ENCODE measurements at regions not wholly inside any gene's neighbourhood (a gene's known extent, or its start where the extent isn't known, plus 50 kb on each side); places are given as distances from the start of the nearest gene placed in this dataset.

DNA sequence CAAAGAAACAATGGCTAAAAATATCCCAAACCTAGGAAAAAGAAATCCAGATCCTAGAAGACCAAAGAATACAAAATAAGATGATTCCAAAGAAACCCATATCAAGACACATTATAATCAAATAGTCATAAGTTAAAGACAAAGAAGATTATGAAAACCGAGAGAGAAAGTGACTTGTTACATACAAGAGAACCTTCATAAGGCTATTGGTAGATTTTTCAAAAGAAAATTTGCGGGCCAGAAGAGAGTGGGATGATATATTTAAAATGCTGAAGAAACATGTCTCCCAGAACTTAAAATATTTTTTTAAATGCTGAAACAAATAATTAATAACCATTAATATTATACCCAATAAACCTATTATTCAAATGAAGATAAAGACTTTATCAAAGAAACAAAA, 687.3 kb downstream of the TLE4 start:
- no peak for DNase-seq

DNA sequence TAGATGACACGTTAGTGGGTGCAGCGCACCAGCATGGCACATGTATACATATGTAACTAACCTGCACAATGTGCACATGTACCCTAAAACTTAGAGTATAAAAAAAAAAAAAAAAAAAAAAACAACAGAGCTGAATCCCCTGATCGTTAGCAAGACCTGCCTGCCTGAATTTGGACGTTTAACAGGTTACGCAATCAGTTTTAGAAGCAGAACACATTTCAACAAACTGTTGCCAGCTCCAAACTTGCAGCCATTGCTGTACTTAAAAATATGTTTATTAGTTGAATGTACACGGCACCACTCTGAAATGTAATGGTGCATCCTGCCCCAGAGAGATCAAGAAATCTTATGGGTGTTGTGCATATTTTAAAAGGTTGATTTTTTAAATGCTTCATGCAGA, 680.0 kb downstream of the TLE4 start:
- no peak for DNase-seq

DNA sequence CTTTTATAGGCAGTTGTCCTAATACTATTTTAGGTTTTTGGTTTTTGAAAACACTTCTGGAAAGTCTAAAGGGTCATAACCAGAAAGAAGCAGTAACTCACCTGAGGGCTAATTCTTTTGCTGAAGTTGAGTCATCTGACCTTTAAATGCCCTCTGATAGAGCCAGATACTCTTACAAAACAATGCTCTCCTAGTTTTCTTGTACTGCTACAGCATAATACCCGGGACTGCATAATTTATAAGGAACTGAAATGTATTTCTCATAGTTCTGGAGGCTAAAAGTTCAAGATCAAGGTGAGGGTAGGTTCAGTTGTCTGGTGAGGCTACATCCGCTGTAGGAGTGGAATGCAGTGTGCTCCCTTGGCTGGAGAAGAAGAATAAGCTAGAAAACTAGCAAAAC, 670.3 kb downstream of the TLE4 start:
- DNase-seq, result no peak

DNA sequence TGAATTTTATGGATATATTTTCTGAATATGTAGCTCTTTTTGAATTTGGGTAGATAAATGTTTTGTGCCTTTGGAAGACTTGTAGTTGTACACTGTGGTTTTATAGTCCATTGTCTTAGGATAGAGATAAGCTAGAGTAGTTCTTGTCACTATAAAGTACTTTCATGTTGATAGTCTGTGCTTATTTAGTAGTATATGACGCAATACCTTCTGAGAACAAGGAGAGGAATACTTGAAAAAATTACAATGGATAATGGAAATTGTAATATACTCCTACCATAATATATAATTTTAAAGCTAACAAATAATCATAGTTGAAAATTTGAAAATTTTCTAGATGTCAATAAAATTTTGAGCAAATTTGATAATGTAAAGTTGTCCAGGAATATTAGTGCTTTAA, 664.0 kb downstream of the TLE4 start:
- no peak for DNase-seq

DNA sequence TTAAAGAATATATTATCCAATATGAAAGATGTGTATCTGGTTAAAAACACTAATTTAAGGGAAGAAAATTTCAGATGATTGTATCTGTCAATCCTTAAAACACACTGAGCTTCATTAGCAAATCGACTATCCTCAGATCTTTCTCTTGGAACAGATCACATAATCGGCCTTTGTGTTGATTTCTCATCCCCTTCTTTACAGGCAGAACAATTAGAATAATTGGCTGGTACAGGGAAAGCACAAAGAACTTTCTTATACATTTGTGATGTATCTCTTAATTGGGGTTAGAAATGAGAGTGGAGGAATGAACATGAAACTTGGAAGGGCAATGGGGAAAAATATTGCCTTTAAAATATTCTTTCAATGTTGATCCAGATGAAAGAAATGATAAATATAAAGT, 662.1 kb downstream of the TLE4 start:
- DNase-seq, result no peak

DNA sequence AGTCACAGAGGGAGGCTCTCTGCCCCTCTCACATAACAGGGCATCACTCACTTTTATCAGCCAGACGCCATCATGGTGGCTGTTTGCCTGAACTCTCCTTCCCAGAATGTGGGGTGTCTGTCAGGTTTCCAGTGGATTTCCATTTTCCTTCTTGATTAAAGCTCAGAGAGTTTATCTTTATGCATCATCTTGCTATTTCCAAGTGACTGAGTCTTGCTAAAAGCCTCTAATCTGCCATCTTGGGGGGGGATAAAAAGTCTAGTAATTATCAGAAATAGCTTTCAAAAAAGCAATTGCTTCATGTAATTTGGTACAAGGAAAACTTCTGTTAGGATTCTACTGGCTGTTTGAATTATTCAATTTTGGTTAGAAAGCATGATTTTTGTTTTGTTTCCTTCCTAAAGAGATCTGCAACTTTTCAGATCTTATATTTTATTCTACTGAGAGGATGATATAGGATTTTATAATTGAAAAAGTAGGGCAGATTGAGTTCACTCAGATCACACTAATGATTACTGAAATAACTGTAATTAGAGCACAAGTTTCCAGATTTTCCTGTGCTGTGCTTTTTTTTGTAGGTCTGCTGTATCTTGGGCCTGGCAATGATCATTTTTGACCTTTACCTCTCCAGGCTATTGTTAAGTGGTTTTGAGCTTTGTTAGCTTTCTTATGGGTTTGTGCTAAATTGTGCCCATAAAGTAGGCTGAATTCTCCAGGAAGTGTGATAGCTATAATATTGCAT, 661.5 kb downstream of the TLE4 start:
- no peak for DNase-seq

DNA sequence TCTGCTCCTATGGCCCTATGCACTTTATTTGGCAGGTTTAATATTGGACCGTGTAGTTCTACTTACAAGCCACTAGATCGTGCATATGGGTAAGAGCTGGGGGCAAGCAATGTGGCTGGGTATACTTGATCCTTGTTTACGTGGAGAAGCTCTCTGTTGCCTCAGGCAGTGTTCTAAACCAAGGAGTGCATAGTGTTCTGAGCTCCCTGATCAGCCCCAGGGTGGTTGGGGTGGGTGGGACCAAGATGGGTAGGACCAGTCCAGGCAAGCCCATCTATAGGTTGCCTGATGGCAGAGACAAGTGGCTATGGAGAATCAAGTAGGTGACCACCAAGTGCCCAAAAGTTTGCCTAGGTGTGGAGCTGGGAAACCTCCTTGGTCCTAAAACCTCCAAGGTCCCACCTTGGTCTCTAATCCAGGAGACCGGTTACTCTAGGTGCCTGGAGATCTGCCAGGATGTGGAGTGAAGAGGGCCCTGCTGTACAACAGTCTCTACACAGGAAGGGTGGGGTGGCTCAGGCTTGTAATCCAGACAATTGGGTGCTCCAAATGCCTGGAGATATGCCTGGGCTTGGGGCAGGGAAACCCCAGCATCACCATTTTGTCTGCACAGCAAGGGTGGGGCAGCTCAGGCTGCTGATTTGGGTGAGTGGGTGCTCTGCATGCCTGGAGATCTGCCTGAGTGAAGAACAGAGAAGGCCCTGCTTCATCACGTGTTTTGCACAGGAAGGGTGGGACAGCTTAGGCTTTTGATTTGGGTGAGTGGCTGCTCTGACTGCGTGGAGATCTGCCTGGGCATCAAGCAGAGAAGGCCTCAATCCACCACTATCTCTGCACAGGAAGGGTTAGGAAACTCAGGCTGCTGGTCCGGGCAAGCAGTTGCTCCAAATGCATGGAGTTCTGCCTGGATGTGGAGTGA, 659.8 kb downstream of the TLE4 start:
- no peak for DNase-seq

DNA sequence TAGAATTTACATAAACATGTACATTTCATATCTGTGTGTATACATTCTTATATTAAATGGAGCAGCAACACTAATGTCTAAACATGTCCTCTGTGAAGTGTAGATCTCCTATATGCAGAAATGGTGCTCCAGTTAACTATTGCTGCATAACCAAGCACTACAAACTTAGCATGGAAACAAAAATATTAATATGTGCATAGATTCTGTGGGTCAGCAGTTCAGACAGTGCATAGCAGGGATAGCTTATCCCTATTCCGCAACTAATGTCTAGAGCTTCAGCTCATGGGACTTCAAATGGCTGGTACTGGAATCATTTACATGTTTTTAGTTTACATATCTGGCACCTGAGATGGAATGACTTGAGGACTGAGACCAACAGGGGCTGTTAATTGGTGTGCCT, 652.1 kb downstream of the TLE4 start:
- DNase-seq, result no peak

DNA sequence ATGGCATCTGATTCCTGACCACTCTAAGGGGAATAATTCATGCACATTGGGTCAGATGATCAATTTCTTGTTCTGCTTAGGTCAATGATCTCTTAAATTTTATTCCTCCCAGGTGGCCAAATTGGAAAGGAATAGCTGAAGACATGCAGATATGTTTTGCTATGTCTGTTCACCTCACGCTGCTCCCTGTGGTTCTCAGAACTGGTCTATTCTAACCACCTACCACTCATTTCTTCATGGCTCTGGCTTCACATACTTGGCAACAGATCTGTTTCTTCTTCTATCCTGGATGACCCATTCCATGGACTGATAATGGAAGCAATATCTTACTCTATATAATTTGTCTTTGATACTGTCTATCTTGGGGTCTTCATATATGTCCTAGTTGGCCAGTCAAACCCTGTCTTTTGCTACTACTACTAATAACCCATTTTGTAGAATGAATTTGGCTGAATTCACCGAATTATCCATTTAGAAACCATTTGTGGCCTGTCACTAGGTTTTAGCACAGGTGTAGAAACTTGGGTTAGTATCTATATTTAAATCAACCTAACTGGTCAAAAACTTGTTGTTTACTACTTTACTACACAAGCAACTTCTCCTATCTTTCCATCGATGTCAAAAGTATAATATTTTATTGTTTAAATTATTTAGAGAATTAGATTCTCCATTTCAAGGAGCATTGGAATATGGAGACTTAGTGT, 650.9 kb downstream of the TLE4 start:
- no peak for DNase-seq

DNA sequence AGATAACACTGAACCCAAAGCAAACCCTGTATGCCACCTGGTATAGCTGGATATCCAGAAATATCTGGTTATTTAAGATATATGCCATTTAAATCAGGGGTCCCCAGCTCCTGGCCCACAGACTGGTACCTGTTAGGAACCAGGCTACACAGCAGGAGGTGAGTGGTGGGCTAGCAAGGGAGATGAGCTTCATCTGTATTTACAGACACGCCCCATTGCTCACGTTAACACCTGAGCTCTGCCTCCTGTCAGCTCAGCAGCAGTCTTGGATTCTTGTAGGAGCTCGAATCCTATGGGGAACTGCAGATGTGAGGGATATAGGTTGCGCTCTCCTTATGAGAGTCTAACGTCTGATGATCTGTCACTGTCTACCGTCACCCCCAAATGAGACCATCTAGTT, 646.6 kb downstream of the TLE4 start:
- DNase-seq, result no peak

DNA sequence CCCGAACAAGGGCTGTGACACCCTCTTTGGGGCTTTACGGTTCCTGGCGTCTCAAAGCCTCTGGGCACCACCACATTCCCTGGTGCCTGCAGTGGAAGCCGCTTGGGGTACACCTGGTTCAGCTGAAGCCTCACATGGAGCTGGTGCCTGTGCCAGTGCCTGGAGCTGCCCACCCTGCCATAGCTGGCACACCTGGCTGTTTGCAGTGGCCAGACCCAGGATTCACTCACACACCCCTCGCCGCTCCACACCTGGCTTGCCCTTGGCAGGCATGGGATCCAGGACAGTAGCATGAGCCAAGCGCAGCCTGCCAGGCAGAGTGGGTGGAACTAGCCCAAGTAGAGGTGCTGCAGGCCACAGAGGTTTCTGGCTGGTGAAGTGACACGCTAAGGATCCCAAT, 641.8 kb downstream of the TLE4 start:
- DNase-seq, result no peak

DNA sequence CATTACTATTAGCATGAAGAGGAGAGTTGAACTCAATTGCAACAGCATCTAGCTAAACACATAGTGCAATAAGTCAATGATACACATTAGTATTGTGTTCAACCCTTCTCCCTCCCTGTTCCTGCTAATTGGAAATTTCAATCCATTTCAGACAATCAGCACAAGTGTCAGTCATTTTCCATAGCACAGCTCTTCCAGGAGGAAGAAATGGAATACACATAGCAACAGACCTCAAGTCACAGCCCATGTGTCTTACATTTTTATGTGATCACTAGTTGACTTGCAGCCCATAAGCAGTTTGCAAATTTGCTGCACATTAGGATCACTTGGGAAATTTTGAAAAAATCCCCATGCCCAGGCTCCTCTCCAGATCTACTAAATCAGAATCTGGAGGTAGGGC, 636.9 kb downstream of the TLE4 start:
- DNase-seq, result no peak

DNA sequence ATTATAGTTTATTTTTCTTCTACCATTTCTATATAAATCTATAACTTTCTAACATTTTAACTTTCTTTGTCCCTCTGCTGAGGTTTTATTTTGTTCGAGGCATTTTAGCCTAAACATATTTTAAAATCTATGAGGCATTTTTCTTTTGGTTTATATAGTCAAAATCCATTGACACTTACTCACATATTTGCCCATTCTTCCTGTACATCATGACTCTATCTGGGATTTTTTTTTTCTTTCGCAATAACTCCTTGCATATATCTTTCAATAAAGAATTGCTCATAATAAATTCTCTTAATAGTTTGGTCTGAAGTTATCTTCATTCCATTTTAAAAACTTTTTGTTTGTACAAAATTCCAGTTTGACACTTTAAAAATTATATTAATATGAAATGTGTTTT, 632.3 kb downstream of the TLE4 start:
- DNase-seq, result no peak

DNA sequence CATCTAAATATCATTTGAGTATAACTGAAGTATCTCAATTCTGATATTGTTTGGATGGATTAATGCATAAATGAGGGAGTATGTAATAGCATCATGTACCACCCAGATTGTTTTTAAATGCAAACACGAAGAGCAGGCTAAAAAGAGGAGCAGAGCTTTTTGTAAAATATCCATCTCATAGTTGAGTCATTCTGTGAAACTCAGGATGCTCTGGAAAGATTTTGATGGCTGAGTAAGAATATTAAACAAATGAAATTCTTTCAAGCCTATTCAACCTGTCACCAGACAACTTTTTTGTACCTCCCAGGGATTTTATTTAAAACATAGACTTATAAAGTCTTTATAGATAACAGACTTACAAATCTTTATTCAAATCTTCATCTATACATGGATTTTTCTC, 625.9 kb downstream of the TLE4 start:
- no peak for DNase-seq

DNA sequence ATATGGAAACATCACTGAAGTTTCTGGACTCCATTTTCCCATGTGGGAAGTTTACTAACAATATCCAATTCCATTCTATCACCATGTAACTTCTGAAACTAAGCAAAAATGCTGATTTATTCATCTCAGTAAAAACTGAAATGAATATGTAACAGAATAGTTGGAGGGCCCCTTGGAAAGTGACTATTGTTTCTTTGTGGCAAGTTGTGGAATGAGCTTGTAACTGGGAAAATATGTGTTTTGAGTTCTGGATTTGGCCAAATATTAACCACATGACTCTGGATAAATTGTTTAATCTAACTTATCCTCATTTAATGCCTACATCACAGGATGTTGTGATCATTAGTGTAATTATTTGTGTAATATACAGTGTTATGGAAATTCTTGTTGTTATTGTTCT, 619.3 kb downstream of the TLE4 start:
- DNase-seq, result no peak

DNA sequence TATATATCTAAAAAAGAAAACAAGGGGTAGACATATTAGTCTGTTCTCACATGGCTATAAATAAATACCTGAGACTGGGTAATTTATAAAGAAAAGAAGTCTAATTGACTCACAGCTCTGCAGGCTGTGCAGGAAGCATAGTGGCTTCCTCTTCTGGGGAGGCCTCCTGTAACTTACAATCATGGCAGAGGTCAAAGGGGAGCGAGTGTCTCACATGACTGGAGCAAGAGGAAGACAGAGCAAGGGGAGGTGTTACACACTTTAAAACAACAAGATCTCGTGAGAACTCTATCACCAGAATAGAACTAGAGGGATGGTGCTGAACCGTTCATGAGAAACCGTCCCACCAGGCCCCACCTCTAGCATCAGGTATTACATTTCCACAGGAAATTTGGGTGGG, 616.8 kb downstream of the TLE4 start:
- DNase-seq, result no peak

DNA sequence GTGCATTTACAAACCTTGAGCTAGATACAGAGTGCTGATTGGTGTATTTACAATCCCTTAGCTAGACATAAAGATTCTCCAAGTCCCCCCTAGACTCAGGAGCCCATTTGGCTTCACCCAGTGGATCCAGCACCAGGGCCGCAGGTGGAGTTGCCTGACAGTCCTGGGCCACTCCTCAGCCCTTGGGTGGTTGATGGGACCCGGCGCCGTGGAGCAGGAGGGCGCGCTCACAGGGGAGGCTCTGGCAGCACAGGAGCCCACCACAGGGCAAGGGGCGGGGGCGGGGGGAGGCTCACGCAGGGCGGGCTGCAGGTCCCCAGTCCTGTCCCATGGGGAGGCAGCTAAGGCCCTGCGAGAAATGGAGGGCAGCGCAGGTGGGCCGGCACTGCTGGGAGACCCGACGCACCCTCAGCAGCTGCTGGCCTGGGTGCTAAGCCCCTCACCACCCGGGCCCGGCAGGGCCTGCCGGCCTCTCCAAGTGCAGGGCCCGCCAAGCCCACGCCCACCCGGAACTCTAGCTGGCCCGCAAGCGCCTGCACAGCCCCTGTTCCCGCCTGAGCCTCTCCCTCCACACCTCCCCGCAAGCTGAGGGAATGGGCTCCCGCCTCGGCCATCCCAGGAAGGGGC, 613.5 kb downstream of the TLE4 start:
- no peak for DNase-seq

DNA sequence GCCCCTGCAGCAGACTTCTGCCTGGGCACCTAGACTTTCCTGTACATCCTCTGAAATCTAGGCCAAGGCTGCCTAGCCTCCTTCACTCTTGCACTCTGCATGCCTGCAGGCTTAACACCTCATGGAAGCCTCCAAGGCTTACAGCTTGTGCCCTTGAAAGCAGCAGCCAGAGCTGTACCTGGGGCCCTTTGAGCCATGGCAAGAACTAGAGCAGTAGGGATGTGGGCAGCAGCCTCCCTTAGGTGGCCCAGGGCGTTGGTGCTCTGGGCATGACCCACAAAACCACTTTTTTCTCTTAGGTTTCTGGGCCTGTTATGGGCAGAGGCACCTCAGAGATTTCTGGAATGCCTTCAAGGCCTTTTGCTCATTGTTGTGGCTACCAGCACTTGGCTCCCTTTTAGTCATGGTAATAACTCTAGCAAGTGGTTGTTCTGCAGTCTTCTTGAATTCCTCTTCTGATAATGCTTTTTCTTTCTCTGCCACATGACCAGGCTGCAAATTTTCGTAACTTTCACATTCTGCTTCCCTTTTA, 606.2 kb downstream of the TLE4 start:
- no peak for DNase-seq

DNA sequence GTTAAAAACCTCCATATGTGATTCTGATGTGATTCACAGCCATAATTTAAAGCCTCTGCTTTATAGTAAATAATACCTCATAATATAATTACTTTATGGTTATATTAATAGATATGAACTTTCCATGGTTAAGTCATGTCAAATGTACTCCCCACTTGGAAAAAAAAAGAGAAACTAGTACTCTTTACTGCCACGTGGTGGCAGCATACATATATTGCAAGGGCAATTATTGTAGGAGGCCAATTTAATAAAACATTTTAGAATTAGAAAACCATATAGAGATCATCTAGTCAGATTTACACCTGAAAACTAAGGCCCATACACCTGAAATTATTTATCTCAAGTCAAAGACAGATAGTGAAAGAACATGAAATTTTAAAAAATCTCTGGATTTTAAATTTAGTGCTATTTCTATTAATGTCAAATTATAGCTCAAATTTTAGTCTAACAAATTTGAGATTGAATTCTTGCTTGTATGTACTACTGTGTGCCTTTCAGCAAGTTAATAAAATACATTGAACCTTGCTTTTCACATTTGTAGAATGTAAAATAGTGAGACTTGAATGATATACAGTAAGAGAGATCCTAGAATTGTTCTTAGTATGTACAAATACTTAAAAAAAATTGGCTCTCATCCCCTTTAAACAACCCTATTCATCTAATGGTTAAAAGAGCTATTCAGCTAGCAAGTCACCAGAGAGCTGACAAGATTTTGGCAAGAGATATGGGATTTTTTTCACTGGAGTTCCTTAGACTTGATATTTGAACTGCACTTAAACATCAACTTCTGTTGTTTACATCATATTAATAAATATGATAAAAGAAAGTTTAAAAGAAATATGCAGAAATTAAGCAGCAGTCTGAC, 603.8 kb downstream of the TLE4 start:
- DNase-seq, result no peak

DNA sequence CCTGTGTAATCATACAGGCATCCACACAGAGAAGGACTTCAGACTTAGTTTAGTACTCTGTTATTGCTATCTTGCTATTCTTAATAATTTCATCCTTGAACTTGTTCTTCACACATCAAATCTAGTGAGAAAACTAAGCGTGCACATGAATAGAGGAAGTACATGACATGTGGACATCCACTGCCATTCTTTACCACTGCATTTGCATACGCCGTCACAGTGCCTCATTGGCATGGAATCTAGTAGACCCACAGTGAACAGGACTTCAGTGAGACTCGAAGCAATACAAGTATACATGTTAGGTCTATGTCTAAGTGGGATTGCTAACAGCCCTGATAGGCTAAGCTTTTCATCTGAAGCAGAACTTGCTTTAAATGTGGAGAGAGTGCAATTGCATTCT, 592.1 kb downstream of the TLE4 start:
- no peak for DNase-seq

DNA sequence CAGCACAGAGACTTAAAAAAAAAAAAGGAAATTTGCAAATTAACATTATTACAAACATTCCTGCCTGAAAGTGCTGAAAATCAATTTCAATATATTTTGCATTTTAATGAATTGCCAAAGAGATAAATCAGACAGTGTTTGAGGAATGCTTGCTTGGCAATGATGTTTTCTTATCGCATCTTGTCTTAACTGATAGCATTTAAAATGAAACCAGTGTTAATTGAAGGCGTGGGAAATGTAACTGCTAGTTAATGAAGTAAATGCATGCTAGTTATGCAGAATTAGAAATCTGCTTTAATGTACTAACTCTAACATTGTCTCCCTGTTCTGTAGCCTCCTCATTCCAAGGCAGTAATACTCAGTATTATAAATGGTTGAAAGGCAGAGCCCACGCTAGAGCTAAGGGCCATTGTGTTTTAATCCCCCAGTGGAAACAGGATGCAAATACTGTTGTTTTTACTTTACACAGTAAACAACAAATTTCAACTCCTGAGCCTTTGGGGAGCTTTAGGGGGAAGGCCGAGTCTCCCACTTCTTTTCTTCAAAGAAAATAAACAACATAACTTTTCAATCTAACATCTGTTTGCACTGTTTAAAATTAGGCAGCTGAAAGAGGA, 586.9 kb downstream of the TLE4 start:
- DNase-seq, result no peak

DNA sequence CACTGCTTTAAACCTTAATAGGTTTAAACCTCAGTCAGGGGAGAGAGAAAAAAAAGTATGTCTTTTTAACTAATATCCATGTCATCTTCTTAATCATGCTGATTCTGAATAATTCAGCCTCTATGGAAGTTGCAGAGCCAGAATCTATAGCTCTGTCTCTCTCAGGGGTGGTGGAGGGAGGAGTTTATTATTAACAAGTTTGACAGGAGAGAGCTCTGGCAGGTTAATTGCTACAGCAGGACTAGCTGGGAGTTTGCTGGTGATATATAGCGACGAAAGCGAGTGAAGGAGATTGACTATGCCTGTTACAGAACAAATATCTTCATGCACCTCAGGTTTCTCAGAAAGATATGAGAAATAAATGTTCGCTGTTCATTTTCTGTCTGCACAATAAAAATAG, 586.4 kb downstream of the TLE4 start:
- no peak for DNase-seq
